GM18951 (cell line): ENCODE measurements at regions not wholly inside any gene's neighbourhood (a gene's known extent, or its start where the extent isn't known, plus 50 kb on each side); places are given as distances from the start of the nearest gene placed in this dataset.
"Not testable (repeated sequence)": the region's sequence is repeated elsewhere in the genome, so short reads cannot be mapped to it uniquely, and the experiment has no call there.

Experiments
- in situ Hi-C: fragments of 300-500 bp; cut with MboI; formaldehyde crosslinking; loops from one replicate; pipeline ENCODE4 v1.12.0; 2022; ENCODE audit warnings: low sequenced_read_pairs, mixed read lengths, inconsistent platforms; ENCODE audit not compliant: unreplicated experiment

DNA sequence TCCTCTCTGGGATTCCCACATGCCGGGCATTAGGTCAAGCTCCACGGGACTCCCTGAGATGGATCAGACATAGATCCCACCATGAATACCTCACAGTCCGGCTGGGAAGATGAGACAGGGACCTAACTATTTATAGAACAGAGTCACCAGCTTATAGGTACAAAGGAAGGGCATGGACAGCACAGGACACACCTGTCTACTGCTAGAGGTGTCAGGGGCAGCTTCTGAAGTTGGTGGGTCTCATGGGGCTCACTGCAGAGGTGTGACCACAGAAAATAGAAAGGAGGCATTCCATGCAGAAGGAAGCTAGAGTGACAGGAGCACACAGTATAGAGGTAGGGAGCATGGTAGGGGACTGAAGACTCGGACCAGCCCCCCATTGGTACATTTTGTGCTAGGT lies 1722.4 kb downstream of the SPATA31A7 start:
- in situ Hi-C loops, result not testable (repeated sequence)

DNA sequence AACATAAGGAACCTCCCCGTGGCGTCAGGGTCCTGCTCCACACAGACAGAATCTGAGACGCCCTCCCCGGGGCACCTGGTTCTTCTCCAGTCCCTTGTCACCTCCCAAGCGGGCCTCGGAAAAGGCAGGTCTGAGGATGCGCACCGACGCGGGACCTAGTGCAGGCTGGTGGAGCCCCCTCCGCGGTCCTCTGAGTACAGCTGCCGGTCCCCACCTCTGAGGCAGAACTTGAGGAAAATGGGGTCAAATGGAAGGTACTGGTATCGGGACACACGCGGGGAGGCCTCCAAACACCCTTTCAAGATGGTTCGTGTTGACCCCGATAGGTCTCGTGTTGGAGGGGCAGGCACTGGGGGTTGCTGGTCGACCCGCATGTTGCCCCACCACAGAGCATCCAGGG lies 1725.3 kb downstream of the SPATA31A7 start:
- in situ Hi-C loops, result not testable (repeated sequence)

DNA sequence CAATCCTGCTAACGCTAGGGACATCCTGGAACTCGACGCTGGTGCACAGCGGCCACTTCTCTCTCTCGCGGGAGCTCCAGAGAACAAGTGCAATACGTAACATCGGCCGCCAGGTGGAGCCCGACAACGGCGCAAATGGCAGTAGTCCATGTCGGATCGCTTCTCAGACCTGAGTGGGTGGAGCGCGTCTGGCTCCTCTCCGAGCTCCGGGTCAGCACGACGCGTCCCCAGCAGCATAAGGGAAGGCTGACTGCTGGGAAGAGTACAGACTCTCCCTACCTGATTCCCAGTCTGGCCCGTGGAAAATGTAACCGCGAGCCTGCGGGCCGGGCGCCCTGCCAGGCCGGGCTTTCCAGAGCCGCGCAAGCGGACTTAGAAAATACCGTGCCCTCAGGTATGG lies 1725.8 kb downstream of the SPATA31A7 start:
- in situ Hi-C loops, result not testable (repeated sequence)

DNA sequence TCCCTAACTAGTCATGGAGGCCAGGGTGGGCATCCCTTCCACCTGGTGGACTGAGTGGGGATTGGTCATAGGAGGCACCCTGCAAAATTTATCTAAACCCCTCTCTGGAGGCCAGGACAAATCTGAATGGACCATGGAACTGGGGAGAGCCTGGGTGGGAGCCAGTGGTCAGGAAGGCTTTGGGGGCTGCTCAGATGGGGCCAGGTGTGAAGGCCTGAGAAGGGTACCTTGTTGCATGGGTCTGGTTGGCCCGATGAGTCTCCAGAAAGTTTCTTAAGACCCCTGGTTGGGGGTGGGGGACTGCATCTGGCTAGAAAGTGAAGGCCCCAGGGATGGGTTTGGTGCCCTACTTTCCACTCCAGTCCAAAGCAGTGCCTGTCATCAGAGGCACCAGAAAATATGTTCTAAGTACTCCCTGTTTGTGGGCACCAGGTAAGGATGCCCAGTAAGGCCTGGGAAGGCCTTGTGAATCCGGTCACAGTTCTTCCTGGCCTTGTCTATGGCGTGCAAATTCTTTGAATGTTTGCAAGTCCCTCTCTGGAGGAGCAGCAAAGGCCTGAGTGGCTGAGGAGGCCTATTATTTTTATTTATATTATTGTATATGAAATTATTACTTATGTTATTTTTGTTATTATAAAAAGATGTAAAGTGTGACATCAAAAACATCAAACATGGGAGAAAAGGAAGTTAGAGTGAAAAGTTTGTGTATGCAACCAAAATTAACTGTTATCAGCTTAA lies 1729.0 kb downstream of the SPATA31A7 start:
- in situ Hi-C loops, result not testable (repeated sequence)

DNA sequence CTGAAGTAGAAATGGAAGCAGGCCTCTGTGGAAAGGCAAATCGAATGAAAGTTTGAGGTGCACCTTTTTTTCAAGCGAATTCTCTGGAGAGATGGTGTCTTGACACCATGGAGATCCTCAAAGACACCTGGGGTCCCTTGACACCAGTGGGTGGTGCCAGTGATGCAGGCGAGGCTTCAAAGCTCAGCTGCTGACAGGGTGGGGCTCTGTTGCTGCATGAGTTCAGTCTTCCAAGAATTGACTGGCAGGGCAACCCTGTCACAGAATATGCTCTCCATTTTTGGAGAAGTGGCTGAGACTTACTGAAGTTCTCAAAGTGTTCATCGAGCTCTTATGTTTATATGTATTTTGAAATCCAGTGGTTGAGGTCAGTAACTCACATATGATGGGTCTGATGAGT lies 1741.6 kb downstream of the SPATA31A7 start:
- in situ Hi-C loops, result not testable (repeated sequence)

DNA sequence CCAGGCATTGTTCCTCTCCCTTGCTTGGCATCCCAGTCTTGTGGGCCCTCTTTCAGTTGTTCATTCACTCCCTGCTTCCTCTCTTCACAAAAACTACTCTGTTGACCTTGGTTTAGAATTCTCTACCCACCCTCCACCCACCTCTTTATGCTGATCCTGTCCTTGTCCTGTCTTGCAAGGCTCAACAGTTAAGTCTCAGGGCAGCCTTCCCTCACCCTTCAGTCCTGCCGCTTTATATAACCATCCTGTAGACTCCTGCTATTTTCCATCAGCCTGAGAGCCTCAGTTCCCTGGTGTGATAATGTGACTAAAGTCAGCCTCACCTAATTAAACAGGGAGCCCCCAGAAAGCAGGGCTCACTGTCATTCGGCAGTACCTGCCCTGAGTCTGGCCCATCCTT lies 1763.0 kb downstream of the SPATA31A7 start:
- in situ Hi-C loops, result not testable (repeated sequence)
